ENCODE measurements at regions not wholly inside any gene's neighbourhood (a gene's known extent, or its start where the extent isn't known, plus 50 kb on each side); places are given as distances from the start of the nearest gene placed in this dataset.

GRCh38 chr5:12570688-12571087 is 666.4 kb upstream of the CTNND2 start:
- no peak overlapping the region for H3K27ac ChIP-seq (replicated peaks)
- TF ChIP-seq POLR2AphosphoS5 (IDR thresholded peaks at IDR 0.05; ENCODE audit: low read depth), result no peak
- no peak for TF ChIP-seq CTCF (IDR thresholded peaks at IDR 0.05; ENCODE audit: insufficient read depth, low read length)
- TF ChIP-seq SPI1 (IDR thresholded peaks at IDR 0.05; ENCODE audit: borderline replicate concordance, low read depth), result no peak
- TF ChIP-seq GABPA (IDR thresholded peaks at IDR 0.05; ENCODE audit: low read depth), result no peak
- TF ChIP-seq REST (IDR thresholded peaks at IDR 0.05; ENCODE audit: insufficient replicate concordance, low read depth), result no peak
- DNase-seq (ENCODE audit: low read depth in 1 of 2, low spot score in 1 of 2), result no peak
- H3K4me3 ChIP-seq (replicated peaks; ENCODE audit: insufficient read depth, low read length), result no peak overlapping the region
- no peaks in the 10 kb centered on the region for H3K27me3 ChIP-seq (ENCODE audit: insufficient read depth, poor library complexity, severe bottlenecking)

GRCh38 chr5:12566441-12566840 is 662.2 kb upstream of the CTNND2 start:
- Histone ChIP-seq H3K4me3 (replicated peaks; ENCODE audit: insufficient read depth, low read length) (no peak overlapping the region), H3K27ac (replicated peaks) (no peak overlapping the region), H3K27me3 (ENCODE audit: insufficient read depth, poor library complexity, severe bottlenecking) (no peaks in the 10 kb centered on the region)
- TF ChIP-seq POLR2AphosphoS5 (IDR thresholded peaks at IDR 0.05; ENCODE audit: low read depth), result no peak
- no peak for TF ChIP-seq SPI1 (IDR thresholded peaks at IDR 0.05; ENCODE audit: borderline replicate concordance, low read depth)
- TF ChIP-seq CTCF (IDR thresholded peaks at IDR 0.05; ENCODE audit: insufficient read depth, low read length), result no peak
- no peak for TF ChIP-seq REST (IDR thresholded peaks at IDR 0.05; ENCODE audit: insufficient replicate concordance, low read depth)
- no peak for TF ChIP-seq GABPA (IDR thresholded peaks at IDR 0.05; ENCODE audit: low read depth)
- DNase-seq (ENCODE audit: low read depth in 1 of 2, low spot score in 1 of 2), result no peak

DNA sequence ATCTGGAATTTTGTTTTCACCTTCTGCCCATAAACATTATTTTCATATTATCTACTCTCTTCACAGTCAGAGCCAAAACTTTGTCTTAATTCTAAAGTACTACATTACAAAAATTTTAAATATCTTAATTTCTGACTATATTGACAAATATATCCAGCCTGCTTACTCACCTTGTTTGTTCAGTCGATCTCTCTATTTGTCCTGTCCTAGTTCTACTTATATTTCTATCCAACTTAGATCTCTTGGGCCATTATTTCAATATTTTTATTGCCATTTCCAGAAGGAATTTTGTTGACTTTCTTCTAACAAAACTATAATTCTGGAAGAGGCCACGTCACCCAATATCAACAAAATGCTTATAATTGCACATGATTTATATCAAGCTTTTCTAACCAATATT is 652.8 kb upstream of the CTNND2 start:
- DNase-seq (ENCODE audit: low read depth in 1 of 2, low spot score in 1 of 2), result no peak
- TF ChIP-seq GABPA (IDR thresholded peaks at IDR 0.05; ENCODE audit: low read depth) (no peak), SPI1 (IDR thresholded peaks at IDR 0.05; ENCODE audit: borderline replicate concordance, low read depth) (no peak)
- Histone ChIP-seq H3K27me3 (ENCODE audit: insufficient read depth, poor library complexity, severe bottlenecking) (no peaks in the 10 kb centered on the region), H3K27ac (replicated peaks) (no peak overlapping the region), H3K4me3 (replicated peaks; ENCODE audit: insufficient read depth, low read length) (no peak overlapping the region)

DNA sequence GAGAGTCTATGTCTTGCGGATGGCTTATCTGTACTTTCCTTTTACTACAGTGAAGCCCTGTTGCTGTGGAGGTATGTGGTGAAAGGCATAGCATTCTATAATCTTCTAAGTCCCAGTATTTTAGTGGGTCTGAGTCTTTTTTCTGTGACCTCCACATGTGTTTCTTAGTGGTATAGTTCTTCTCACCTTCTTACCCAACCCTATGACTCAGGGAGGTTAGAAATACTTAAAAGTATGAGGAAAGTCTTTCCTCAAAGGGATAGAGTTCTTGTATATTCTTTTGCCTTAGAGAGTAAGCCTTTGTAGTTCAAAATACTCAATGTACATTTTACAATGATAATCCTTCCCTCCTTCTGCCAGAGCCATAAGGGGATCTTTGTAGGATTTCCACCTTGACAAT is 621.9 kb upstream of the CTNND2 start:
- DNase-seq (ENCODE audit: low read depth in 1 of 2, low spot score in 1 of 2), result no peak
- no peak overlapping the region for H3K4me3 ChIP-seq (replicated peaks; ENCODE audit: insufficient read depth, low read length)
- TF ChIP-seq CTCF (IDR thresholded peaks at IDR 0.05; ENCODE audit: insufficient read depth, low read length), result no peak
- no peak for TF ChIP-seq REST (IDR thresholded peaks at IDR 0.05; ENCODE audit: insufficient replicate concordance, low read depth)
- TF ChIP-seq POLR2AphosphoS5 (IDR thresholded peaks at IDR 0.05; ENCODE audit: low read depth), result no peak
- no peak for TF ChIP-seq SPI1 (IDR thresholded peaks at IDR 0.05; ENCODE audit: borderline replicate concordance, low read depth)

More for the DNA sequence above, 621.9 kb upstream of the CTNND2 start:
- no peak overlapping the region for H3K27ac ChIP-seq (replicated peaks)
- H3K27me3 ChIP-seq (ENCODE audit: insufficient read depth, poor library complexity, severe bottlenecking), result no peaks in the 10 kb centered on the region
